MM.1S (cell line): ENCODE measurements at regions not wholly inside any gene's neighbourhood (a gene's known extent, or its start where the extent isn't known, plus 50 kb on each side); places are given as distances from the start of the nearest gene placed in this dataset.

Experiments used
- CTCF ChIP-seq: fragments of 300-600 bp; sonication (generic); IDR thresholded peaks from 2 replicates; pipeline ENCODE4 v1.5.1; 2016; ENCODE audit warnings: antibody characterized with exemption, low read length, mixed read lengths
- EZH2phosphoT487 ChIP-seq: fragments of 300-600 bp; sonication (generic); IDR thresholded peaks from 2 replicates; pipeline ENCODE4 v1.6.1; 2018; ENCODE audit warnings: antibody characterized with exemption, low read length

- TF ChIP-seq CTCF (peak; percentile 22), EZH2phosphoT487 (no peak)
Measured at GRCh38 chr14:59022144-59022543, 166.3 kb upstream of the DAAM1 start.
